NCI-H2196 treated with DMSO at 0.1 percent for 48 hours (cell line): ENCODE measurements at regions not wholly inside any gene's neighbourhood (a gene's known extent, or its start where the extent isn't known, plus 50 kb on each side); places are given as distances from the start of the nearest gene placed in this dataset.

ENCODE experiments used
- DNase-seq: peaks from one replicate; lab custom pipeline; 2025; ENCODE audit not compliant: unreplicated experiment; lab: John Stamatoyannopoulos, UW

GRCh38 chr9:107539427-107540163 lies 50.0 kb upstream of the KLF4 start:
- DNase-seq, result no peak
